Colonic mucosa (tissue), 4 donors: ENCODE measurements at regions not wholly inside any gene's neighbourhood (a gene's known extent, or its start where the extent isn't known, plus 50 kb on each side); places are given as distances from the start of the nearest gene placed in this dataset.

Experiments
- DNase-seq: peaks from one replicate; pipeline ENCODE4 v3.0.0-alpha.2; 2020
- H3K27ac ChIP-seq: fragments of 200-600 bp; one replicate; pipeline ENCODE4 v1.8.0; 2021
- H3K27me3 ChIP-seq: fragments of 200-600 bp; one replicate; pipeline ENCODE4 v1.8.0; 2021
- H3K36me3 ChIP-seq: fragments of 200-600 bp; one replicate; pipeline ENCODE4 v1.8.0; 2021
- H3K4me1 ChIP-seq: fragments of 200-600 bp; one replicate; pipeline ENCODE4 v1.8.0; 2021; ENCODE audit warnings: mild to moderate bottlenecking
- H3K4me3 ChIP-seq: fragments of 200-600 bp; one replicate; pipeline ENCODE4 v1.8.0; 2021
- H3K9ac ChIP-seq, 2 donors: one replicate each; pipeline ENCODE4 v1.7.0; 2013; ENCODE audit warnings: control low read depth in 2 of 2, low read depth in 2 of 2, low read length in 2 of 2
- H3K9me3 ChIP-seq: fragments of 200-600 bp; one replicate; pipeline ENCODE4 v1.8.0; 2021
- CTCF ChIP-seq: fragments of 200-600 bp; IDR thresholded peaks from one replicate; pipeline ENCODE4 v1.8.0; 2022; ENCODE audit warnings: antibody characterized with exemption, mild to moderate bottlenecking
- intact Hi-C: fragments of 100-400 bp; cut with DNase I; formaldehyde crosslinking; loops from one replicate; pipeline ENCODE4 v1.14.1; 2022
- donor health status: healthy.
- donor health status: DM: no; HTN: no; CAD: no.
- donor health status: DM: no; HTN: no; CAD: no.

GRCh38 chr9:13414349-13414748 is 134.9 kb upstream of the MPDZ start:
- Histone ChIP-seq H3K4me3 (no peak overlapping the region), H3K9ac (no peak overlapping the region), H3K27me3 (no peaks in the 10 kb centered on the region), H3K36me3 (no peaks in the 10 kb centered on the region), H3K9me3 (no peaks in the 10 kb centered on the region), H3K4me1 (no peaks in the 10 kb centered on the region), H3K27ac (no peak overlapping the region)
- DNase-seq: no peak
- TF ChIP-seq CTCF: no peak
- intact Hi-C loops: no loop called here

GRCh38 chr9:13412331-13412730 is 132.8 kb upstream of the MPDZ start:
- TF ChIP-seq CTCF: no peak
- Histone ChIP-seq H3K27ac (no peak overlapping the region), H3K27me3 (no peaks in the 10 kb centered on the region), H3K9ac (no peak overlapping the region), H3K4me3 (no peak overlapping the region), H3K9me3 (no peaks in the 10 kb centered on the region), H3K4me1 (no peaks in the 10 kb centered on the region), H3K36me3 (no peaks in the 10 kb centered on the region)
- DNase-seq: no peak
- intact Hi-C loops: no loop called here

GRCh38 chr9:13411791-13412190 is 132.3 kb upstream of the MPDZ start:
- Histone ChIP-seq H3K9ac (no peak overlapping the region), H3K36me3 (no peaks in the 10 kb centered on the region), H3K4me3 (no peak overlapping the region), H3K27me3 (no peaks in the 10 kb centered on the region), H3K4me1 (no peaks in the 10 kb centered on the region), H3K9me3 (no peaks in the 10 kb centered on the region), H3K27ac (no peak overlapping the region)
- DNase-seq: no peak
- TF ChIP-seq CTCF: no peak
- intact Hi-C loops: no loop called here

- H3K4me1 ChIP-seq: no peaks in the 10 kb centered on the region
- H3K36me3 ChIP-seq: no peaks in the 10 kb centered on the region
- no peaks in the 10 kb centered on the region for H3K27me3 ChIP-seq
- intact Hi-C loops: no loop called here
- H3K4me3 ChIP-seq: no peak overlapping the region
- TF ChIP-seq CTCF: no peak
- H3K9me3 ChIP-seq: no peaks in the 10 kb centered on the region
- no peak overlapping the region for H3K27ac ChIP-seq
- no peak for DNase-seq
- H3K9ac ChIP-seq: no peak overlapping the region
Observed at GRCh38 chr9:13410566-13411031, 131.1 kb upstream of the MPDZ start.

- intact Hi-C loops: no loop called here
- Histone ChIP-seq H3K9ac (no peak overlapping the region), H3K36me3 (no peaks in the 10 kb centered on the region), H3K27ac (no peak overlapping the region), H3K4me1 (no peaks in the 10 kb centered on the region), H3K9me3 (no peaks in the 10 kb centered on the region), H3K27me3 (no peaks in the 10 kb centered on the region), H3K4me3 (no peak overlapping the region)
- no peak for DNase-seq
- TF ChIP-seq CTCF: no peak
Observed at GRCh38 chr9:13397661-13398060, 118.2 kb upstream of the MPDZ start.

GRCh38 chr9:13397220-13397619 is 117.7 kb upstream of the MPDZ start:
- intact Hi-C loops: no loop called here
- Histone ChIP-seq H3K9me3 (no peaks in the 10 kb centered on the region), H3K4me3 (no peak overlapping the region), H3K27me3 (no peaks in the 10 kb centered on the region), H3K27ac (no peak overlapping the region), H3K36me3 (no peaks in the 10 kb centered on the region), H3K9ac (no peak overlapping the region), H3K4me1 (no peaks in the 10 kb centered on the region)
- TF ChIP-seq CTCF: no peak
- DNase-seq: no peak
